SU-DHL-6 (cell line): ENCODE measurements at regions not wholly inside any gene's neighbourhood (a gene's known extent, or its start where the extent isn't known, plus 50 kb on each side); places are given as distances from the start of the nearest gene placed in this dataset.

Source experiments
- H2AFZ ChIP-seq: fragments of 200-600 bp; sonication (generic); 2 replicates; pipeline ENCODE4 v1.6.1; 2014; ENCODE audit warnings: low read depth, mild to moderate bottlenecking, moderate library complexity, mixed read lengths, antibody characterized with exemption, low read length; ENCODE audit not compliant: severe bottlenecking
- H3F3A ChIP-seq: fragments of 200-600 bp; shearing (Covaris generic); 2 replicates; pipeline ENCODE4 v1.6.0; 2016; ENCODE audit warnings: antibody characterized with exemption, mild to moderate bottlenecking; ENCODE audit not compliant: insufficient read depth
- H3K27ac ChIP-seq: fragments of 200-600 bp; sonication (generic); 2 replicates; pipeline ENCODE4 v1.5.1; 2016; ENCODE audit warnings: low read depth, mild to moderate bottlenecking, low read length, moderate library complexity, mixed read lengths
- H3K27me3 ChIP-seq: fragments of 200-600 bp; sonication (generic), shearing (Covaris generic); 2 replicates; pipeline ENCODE4 v1.6.0; 2014; ENCODE audit warnings: mild to moderate bottlenecking, low read length
- H3K36me3 ChIP-seq: fragments of 200-600 bp; sonication (generic); 2 replicates; pipeline ENCODE4 v1.6.1; 2014; ENCODE audit warnings: mild to moderate bottlenecking, low read length, mixed read lengths
- H3K4me2 ChIP-seq: fragments of 300-600, 200-600 bp; shearing (Covaris generic), sonication (generic); 2 replicates; pipeline ENCODE4 v1.6.0; 2014; ENCODE audit warnings: low read length, low read depth, mild to moderate bottlenecking; ENCODE audit not compliant: poor library complexity, severe bottlenecking
- H3K4me3 ChIP-seq: fragments of 200-600 bp; sonication (generic); 2 replicates; pipeline ENCODE4 v1.5.1; 2014; ENCODE audit warnings: antibody characterized with exemption, low read length, mild to moderate bottlenecking, mixed read lengths; ENCODE audit not compliant: insufficient read depth, poor library complexity, severe bottlenecking
- H3K79me2 ChIP-seq: fragments of 200-600 bp; sonication (generic); 2 replicates; pipeline ENCODE4 v1.6.1; 2014; ENCODE audit warnings: mild to moderate bottlenecking, low read length, moderate library complexity; ENCODE audit not compliant: insufficient read depth
- H3K9ac ChIP-seq: fragments of 200-600 bp; sonication (generic); 2 replicates; pipeline ENCODE4 v1.7.0; 2014; ENCODE audit warnings: mild to moderate bottlenecking, low read length
- H3K9me2 ChIP-seq: fragments of 200-600 bp; sonication (generic); replicated peaks from 2 replicates; pipeline ENCODE4 v1.6.1; 2014; ENCODE audit warnings: low read length; ENCODE audit not compliant: insufficient read depth
- H3K9me3 ChIP-seq: fragments of 200-600 bp; sonication (generic); 2 replicates; pipeline ENCODE4 v1.6.1; 2014; ENCODE audit warnings: low read length, mixed read lengths; ENCODE audit not compliant: insufficient read depth
- H4K20me1 ChIP-seq: fragments of 200-600 bp; sonication (generic); 2 replicates; pipeline ENCODE4 v1.6.1; 2014; ENCODE audit warnings: low read depth, mild to moderate bottlenecking, antibody characterized with exemption, low read length, moderate library complexity, mixed read lengths
- CTCF ChIP-seq: fragments of 200-600 bp; sonication (generic); IDR thresholded peaks from one replicate; pipeline ENCODE4 v1.5.1; 2017; ENCODE audit warnings: antibody characterized with exemption, mild to moderate bottlenecking, low read length, moderate library complexity; ENCODE audit not compliant: insufficient read depth, poor library complexity, severe bottlenecking
- EZH2phosphoT487 ChIP-seq: fragments of 200-600 bp; sonication (generic), shearing (Covaris generic); conservative IDR thresholded peaks from 2 replicates; pipeline ENCODE4 v1.6.1; 2018; ENCODE audit warnings: mild to moderate bottlenecking, antibody characterized with exemption, low read length, moderate library complexity, mixed read lengths

DNA sequence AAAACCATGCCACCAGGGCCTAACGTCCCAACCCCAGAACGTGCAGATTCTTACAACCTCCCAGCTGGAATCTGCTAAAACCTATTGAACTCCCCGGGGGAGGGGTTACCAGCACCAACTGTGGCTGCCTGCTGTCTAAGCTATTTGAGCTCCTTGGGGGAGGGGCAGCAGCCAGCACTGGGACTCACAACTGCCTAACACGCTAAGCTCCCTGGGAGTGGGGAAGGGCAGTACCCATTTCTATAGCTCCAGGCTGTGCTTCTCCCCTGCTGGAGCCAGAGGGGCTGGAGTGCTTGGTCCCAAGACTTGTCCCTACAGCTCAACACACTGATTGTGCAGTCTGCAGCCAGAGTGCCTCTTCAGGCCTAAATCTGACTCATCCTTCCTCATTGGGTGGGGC lies 459.8 kb upstream of the FGF16 start:
- no peaks in the 10 kb centered on the region for H3K36me3 ChIP-seq

DNA sequence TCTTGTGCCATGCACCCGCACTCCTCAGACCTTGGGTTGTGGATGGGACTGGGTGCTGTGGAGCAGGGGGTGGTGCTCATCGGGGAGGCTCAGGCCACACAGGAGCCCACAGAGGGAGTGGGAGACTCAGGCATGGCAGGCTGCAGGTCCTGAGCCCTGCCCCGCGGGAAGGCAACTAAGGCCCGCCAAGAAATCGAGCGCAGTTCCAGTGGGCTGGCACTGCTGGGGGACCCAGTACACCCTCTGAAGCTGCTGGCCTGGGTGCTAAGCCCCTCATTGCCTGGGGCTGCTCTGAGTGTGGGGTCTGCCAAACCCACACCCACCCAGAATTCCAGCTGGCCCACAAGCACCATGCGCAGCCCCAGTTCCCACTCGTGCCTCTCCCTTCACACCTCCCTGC lies 450.5 kb upstream of the FGF16 start:
- Histone ChIP-seq H2AFZ (no peak overlapping the region), H3K9me3 (no peaks in the 10 kb centered on the region), H3K4me2 (no peak overlapping the region), H3K27ac (no peak overlapping the region), H3K9ac (no peak overlapping the region), H3K4me3 (no peak overlapping the region), H3K27me3 (no peaks in the 10 kb centered on the region), H3F3A (no peaks in the 10 kb centered on the region), H3K79me2 (no peaks in the 10 kb centered on the region), H3K9me2 (no peaks in the 10 kb centered on the region), H4K20me1 (no peaks in the 10 kb centered on the region), H3K36me3 (no peaks in the 10 kb centered on the region)
- TF ChIP-seq CTCF (no peak), EZH2phosphoT487 (no peak)

More for the DNA sequence above, 459.8 kb upstream of the FGF16 start:
- no peaks in the 10 kb centered on the region for H3K27me3 ChIP-seq
- TF ChIP-seq CTCF (no peak), EZH2phosphoT487 (no peak)
- no peak overlapping the region for H3K4me2 ChIP-seq
- no peaks in the 10 kb centered on the region for H3K9me2 ChIP-seq
- H3F3A ChIP-seq = no peaks in the 10 kb centered on the region
- H3K79me2 ChIP-seq = no peaks in the 10 kb centered on the region
- no peak overlapping the region for H3K27ac ChIP-seq
- H3K9me3 ChIP-seq = no peaks in the 10 kb centered on the region
- H4K20me1 ChIP-seq = no peaks in the 10 kb centered on the region
- no peak overlapping the region for H3K9ac ChIP-seq
- H2AFZ ChIP-seq = no peak overlapping the region
- no peak overlapping the region for H3K4me3 ChIP-seq

DNA sequence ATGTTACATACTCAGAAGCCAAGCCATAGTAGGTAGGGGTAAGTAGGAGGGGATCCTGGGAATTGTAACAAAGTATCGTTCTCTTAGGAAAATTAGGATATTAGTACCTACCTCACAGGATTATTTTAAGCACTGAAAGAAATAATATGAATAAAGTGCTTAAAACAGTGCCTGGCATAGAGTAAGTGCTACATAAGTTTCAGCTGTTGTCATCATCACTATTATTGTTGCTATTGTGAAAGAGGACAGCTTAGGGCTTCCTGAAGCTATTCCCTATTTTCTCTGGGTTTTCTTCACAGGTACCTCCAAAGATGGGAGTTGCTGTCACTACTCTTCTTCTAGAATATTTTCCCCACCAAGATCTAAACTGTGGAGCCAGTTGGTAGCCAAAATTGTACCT lies 443.7 kb upstream of the FGF16 start:
- H3K27ac ChIP-seq = no peak overlapping the region
- TF ChIP-seq CTCF (no peak), EZH2phosphoT487 (no peak)
- no peaks in the 10 kb centered on the region for H3K9me2 ChIP-seq
- no peaks in the 10 kb centered on the region for H3K36me3 ChIP-seq
- no peaks in the 10 kb centered on the region for H3K79me2 ChIP-seq
- no peaks in the 10 kb centered on the region for H3K27me3 ChIP-seq
- H3K9ac ChIP-seq = no peak overlapping the region
- no peak overlapping the region for H2AFZ ChIP-seq
- H4K20me1 ChIP-seq = no peaks in the 10 kb centered on the region
- H3K4me2 ChIP-seq = no peak overlapping the region
- H3F3A ChIP-seq = no peaks in the 10 kb centered on the region
- no peaks in the 10 kb centered on the region for H3K9me3 ChIP-seq
- H3K4me3 ChIP-seq = no peak overlapping the region

DNA sequence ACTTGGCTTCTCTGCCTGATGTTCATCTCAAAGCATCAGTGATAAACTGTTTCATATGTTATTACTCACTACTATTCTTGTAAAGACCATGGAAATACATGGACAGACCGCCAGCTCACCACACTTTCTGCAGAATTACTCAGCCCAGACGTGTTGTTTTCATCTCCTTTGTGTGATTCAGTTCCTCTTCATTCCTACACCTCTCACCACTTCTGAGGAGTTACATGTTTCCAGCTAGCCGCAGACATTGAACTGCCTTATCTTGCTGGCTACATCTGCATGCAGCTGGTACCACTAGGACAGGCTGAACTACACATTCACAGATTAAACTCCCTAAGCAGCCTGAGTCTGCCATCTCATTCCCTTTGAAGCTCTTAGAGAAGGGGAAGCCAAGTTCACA lies 443.2 kb upstream of the FGF16 start:
- Histone ChIP-seq H3K9ac (no peak overlapping the region), H3K4me3 (no peak overlapping the region), H3K36me3 (no peaks in the 10 kb centered on the region), H3K9me3 (no peaks in the 10 kb centered on the region), H3K4me2 (no peak overlapping the region), H3K79me2 (no peaks in the 10 kb centered on the region), H4K20me1 (no peaks in the 10 kb centered on the region), H3K27me3 (no peaks in the 10 kb centered on the region), H3F3A (no peaks in the 10 kb centered on the region), H3K27ac (no peak overlapping the region), H3K9me2 (no peaks in the 10 kb centered on the region), H2AFZ (no peak overlapping the region)
- TF ChIP-seq CTCF (no peak), EZH2phosphoT487 (no peak)
